GM12878 (cell line): ENCODE measurements at regions not wholly inside any gene's neighbourhood (a gene's known extent, or its start where the extent isn't known, plus 50 kb on each side); places are given as distances from the start of the nearest gene placed in this dataset.

Experiments
- MTA2 ChIP-seq: fragments of 450-650 bp; IDR thresholded peaks from 2 replicates; pipeline ENCODE4 v1.6.1; 2016; ENCODE audit warnings: low read depth, mild to moderate bottlenecking, moderate library complexity
- RAD21 ChIP-seq: IDR thresholded peaks from 2 replicates; pipeline ENCODE4 v1.6.1; 2011; ENCODE audit warnings: mild to moderate bottlenecking, low read depth, low read length, moderate library complexity; ENCODE audit not compliant: insufficient read depth
- RFX5 ChIP-seq: IDR thresholded peaks from 2 replicates; pipeline ENCODE4 v1.6.1; 2011; ENCODE audit warnings: low read depth, low read length, improper control_type of control experiment
- SIN3A ChIP-seq: IDR thresholded peaks from 2 replicates; pipeline ENCODE4 v1.6.1; 2012; ENCODE audit warnings: low read depth, low read length, improper control_type of control experiment
- TAF1 ChIP-seq: IDR thresholded peaks from 2 replicates; pipeline ENCODE4 v1.6.1; 2011; ENCODE audit warnings: mild to moderate bottlenecking, low read depth, low read length, borderline replicate concordance
- TF ChIP-seq, protein P1 (sequence below): fragments of 450-650 bp; formaldehyde crosslinking; IDR thresholded peaks from 2 replicates; pipeline ENCODE4 v1.4.0; 2022; ENCODE audit warnings: mild to moderate bottlenecking, moderate library complexity

DNA sequence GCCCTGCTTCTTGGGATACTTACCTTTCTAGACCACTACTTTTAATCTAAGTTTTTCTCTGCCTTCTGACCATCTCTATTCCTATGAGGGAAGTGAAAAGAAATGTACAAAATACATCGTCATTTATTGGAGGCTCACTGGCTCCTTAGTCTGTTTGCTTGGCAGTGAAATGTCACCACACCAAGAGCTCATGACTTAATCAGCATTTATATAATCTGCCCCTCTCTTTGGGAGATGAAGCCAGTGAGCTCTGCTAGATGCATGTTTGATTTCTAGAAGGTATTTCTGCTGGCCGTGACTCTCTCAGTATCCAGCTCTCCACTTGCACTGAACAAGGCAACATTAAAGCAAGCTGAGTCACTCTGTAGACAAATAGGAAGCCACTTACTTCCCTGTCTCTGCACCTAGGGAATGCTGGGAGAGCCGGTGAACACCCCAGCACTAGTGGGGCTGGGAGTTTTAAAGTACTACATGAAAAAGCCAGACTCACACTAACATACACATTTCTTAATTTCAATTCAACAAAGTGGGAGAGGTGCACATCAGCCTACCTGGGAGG lies 79.1 kb downstream of the MID1IP1 start:
- TF ChIP-seq RAD21 = no peak
- no peak for TF ChIP-seq TAF1
- TF ChIP-seq, protein P1, sequence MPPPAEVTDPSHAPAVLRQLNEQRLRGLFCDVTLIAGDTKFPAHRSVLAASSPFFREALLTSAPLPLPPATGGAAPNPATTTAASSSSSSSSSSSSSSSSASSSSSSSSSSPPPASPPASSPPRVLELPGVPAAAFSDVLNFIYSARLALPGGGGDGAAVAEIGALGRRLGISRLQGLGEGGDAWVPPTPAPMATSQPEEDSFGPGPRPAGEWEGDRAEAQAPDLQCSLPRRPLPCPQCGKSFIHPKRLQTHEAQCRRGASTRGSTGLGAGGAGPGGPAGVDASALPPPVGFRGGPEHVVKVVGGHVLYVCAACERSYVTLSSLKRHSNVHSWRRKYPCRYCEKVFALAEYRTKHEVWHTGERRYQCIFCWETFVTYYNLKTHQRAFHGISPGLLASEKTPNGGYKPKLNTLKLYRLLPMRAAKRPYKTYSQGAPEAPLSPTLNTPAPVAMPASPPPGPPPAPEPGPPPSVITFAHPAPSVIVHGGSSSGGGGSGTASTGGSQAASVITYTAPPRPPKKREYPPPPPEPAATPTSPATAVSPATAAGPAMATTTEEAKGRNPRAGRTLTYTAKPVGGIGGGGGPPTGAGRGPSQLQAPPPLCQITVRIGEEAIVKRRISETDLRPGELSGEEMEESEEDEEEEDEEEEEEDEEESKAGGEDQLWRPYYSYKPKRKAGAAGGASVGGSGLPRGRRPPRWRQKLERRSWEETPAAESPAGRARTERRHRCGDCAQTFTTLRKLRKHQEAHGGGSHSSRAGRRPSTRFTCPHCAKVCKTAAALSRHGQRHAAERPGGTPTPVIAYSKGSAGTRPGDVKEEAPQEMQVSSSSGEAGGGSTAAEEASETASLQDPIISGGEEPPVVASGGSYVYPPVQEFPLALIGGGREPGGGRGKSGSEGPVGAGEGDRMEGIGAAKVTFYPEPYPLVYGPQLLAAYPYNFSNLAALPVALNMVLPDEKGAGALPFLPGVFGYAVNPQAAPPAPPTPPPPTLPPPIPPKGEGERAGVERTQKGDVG (CRISPR knock-in tag) = no peak
- no peak for TF ChIP-seq SIN3A
- TF ChIP-seq MTA2 = no peak
- no peak for TF ChIP-seq RFX5
